Esophagus muscularis mucosa (tissue), 4 donors: ENCODE measurements at regions not wholly inside any gene's neighbourhood (a gene's known extent, or its start where the extent isn't known, plus 50 kb on each side); places are given as distances from the start of the nearest gene placed in this dataset.

Experiments used
- DNase-seq: peaks from one replicate; pipeline ENCODE4 v3.0.0-alpha.2; 2017; ENCODE audit errors: extremely low spot score
- H3K27ac ChIP-seq, 4 donors: fragments of 200-600 bp; sonication (generic); replicated peaks in 1 of 4; 1 replicate in 3 of 4; 2 replicates in 1 of 4; pipeline ENCODE4 v1.5.1; 2016 to 2019; ENCODE audit warnings: mild to moderate bottlenecking in 1 of 4
- H3K27me3 ChIP-seq, 4 donors: fragments of 200-600 bp; sonication (generic); one replicate each; pipeline versions ENCODE4 v1.5.1 to v1.6.0; 2016 to 2019
- H3K36me3 ChIP-seq, 4 donors: fragments of 200-600 bp; sonication (generic); one replicate each; pipeline ENCODE4 v1.5.1; 2016 to 2019
- H3K4me1 ChIP-seq, 4 donors: fragments of 200-600 bp; sonication (generic); one replicate each; pipeline ENCODE4 v1.5.1; 2016 to 2019
- H3K4me3 ChIP-seq, 4 donors: fragments of 200-600 bp; sonication (generic); 1 replicate in 2 of 4; 2 replicates in 2 of 4; pipeline ENCODE4 v1.5.1; 2016 to 2019; ENCODE audit warnings: mild to moderate bottlenecking in 4 of 4, moderate library complexity in 1 of 4
- H3K9me3 ChIP-seq, 4 donors: fragments of 200-600 bp; sonication (generic); 1 replicate in 3 of 4; 2 replicates in 1 of 4; pipeline ENCODE4 v1.5.1; 2016 to 2019
- CTCF ChIP-seq, 3 experiments: fragments of 200-600 bp in 2 of 3; fragments of 450-650 bp in 1 of 3; sonication (generic) in 2 of 3; IDR thresholded peaks; one replicate each; pipeline ENCODE4 v1.5.1; 2017 to 2019; ENCODE audit warnings: antibody characterized with exemption in 3 of 3, mild to moderate bottlenecking in 2 of 3, moderate library complexity in 1 of 3
- EP300 ChIP-seq: sonication (generic); formaldehyde crosslinking; IDR thresholded peaks from one replicate; pipeline ENCODE4 v1.6.1; 2017; ENCODE audit warnings: antibody characterized with exemption
- POLR2A ChIP-seq: fragments of 450-650 bp; IDR thresholded peaks from one replicate; pipeline ENCODE4 v1.6.1; 2017; ENCODE audit warnings: antibody characterized with exemption, moderate library complexity, mild to moderate bottlenecking, low read depth
- POLR2AphosphoS5 ChIP-seq, 2 donors: sonication (generic); formaldehyde crosslinking; IDR thresholded peaks; one replicate each; pipeline ENCODE4 v1.6.1; 2017; ENCODE audit warnings: antibody characterized with exemption in 2 of 2
- whole genome bisulfite sequencing: methylation state at CpG from one replicate; pipeline ENCODE4 v1.1.5; 2018; 5-methylcytosine and 5-hydroxymethylcytosine counted together
- intact Hi-C: fragments of 100-400 bp; cut with DNase I; formaldehyde crosslinking; loops from one replicate; pipeline ENCODE4 v1.15.1; 2023

- WGBS = 88% methylated on average over 2 of the region's 2 CpGs
- intact Hi-C loops = no loop called here
- Histone ChIP-seq H3K36me3 (no peaks in the 10 kb centered on the region), H3K4me1 (no peaks in the 10 kb centered on the region), H3K4me3 (no peak overlapping the region), H3K27ac (no peak overlapping the region), H3K9me3 (peaks cover 0 to 6% (median 3%) of the 10 kb centered on the region in 4 donors), H3K27me3 (no peaks in the 10 kb centered on the region)
- DNase-seq = no peak
- TF ChIP-seq POLR2A = no peak
- TF ChIP-seq EP300 = no peak
- TF ChIP-seq POLR2AphosphoS5 (IDR thresholded peaks at IDR 0.05) = no peak
These were observed 1106.4 kb upstream of the INTU start for GRCh38 chr4:126526335-126526734.

DNA sequence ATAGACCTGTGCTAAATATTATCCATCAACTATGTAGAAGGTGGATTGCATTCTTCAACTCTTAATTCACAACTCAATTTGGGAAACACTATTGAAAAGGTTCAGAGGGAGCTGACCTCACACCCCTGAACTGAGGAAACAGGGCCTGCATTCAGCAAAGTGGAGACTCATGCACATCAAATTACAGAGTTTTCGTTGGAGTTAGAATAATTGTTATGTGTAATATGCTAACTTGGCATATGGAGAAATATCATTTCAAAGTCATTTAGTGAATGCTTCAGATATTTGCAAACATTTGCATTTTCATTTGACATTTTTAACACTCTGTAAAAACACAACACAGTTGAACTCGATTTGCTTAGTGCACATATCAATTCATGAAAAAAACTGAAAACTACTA, 1102.8 kb upstream of the INTU start:
- no peaks in the 10 kb centered on the region for H3K4me1 ChIP-seq
- intact Hi-C loops = no loop called here
- no peak for TF ChIP-seq EP300
- no peak for TF ChIP-seq CTCF (IDR thresholded peaks at IDR 0.05)
- TF ChIP-seq POLR2A = no peak
- no peak for TF ChIP-seq POLR2AphosphoS5 (IDR thresholded peaks at IDR 0.05)
- DNase-seq = no peak
- no peaks in the 10 kb centered on the region for H3K36me3 ChIP-seq
- no peak overlapping the region for H3K4me3 ChIP-seq
- 82% methylated on average over 2 of the region's 2 CpGs for WGBS
- no peak overlapping the region for H3K27ac ChIP-seq
- no peaks in the 10 kb centered on the region for H3K27me3 ChIP-seq
- H3K9me3 ChIP-seq = peaks cover 0 to 6% (median 3%) of the 10 kb centered on the region in 4 donors

GRCh38 chr4:126530996-126531585, 1101.7 kb upstream of the INTU start:
- no peak overlapping the region for H3K27ac ChIP-seq
- DNase-seq = no peak
- H3K4me3 ChIP-seq = no peak overlapping the region
- H3K4me1 ChIP-seq = no peaks in the 10 kb centered on the region
- TF ChIP-seq CTCF (IDR thresholded peaks at IDR 0.05) (no peak), POLR2A (no peak), EP300 (no peak), POLR2AphosphoS5 (IDR thresholded peaks at IDR 0.05) (no peak)
- no peaks in the 10 kb centered on the region for H3K36me3 ChIP-seq
- intact Hi-C loops = no loop called here
- no peaks in the 10 kb centered on the region for H3K27me3 ChIP-seq
- peaks cover 0 to under 1% (median 0%) of the 10 kb centered on the region in 4 donors for H3K9me3 ChIP-seq

- Histone ChIP-seq H3K4me3 (no peak overlapping the region), H3K4me1 (no peaks in the 10 kb centered on the region), H3K9me3 (no peaks in the 10 kb centered on the region), H3K27me3 (no peaks in the 10 kb centered on the region), H3K27ac (no peak overlapping the region), H3K36me3 (no peaks in the 10 kb centered on the region)
- intact Hi-C loops = no loop called here
- WGBS = 100% methylated on average over 1 of the region's 1 CpG
- TF ChIP-seq POLR2AphosphoS5 (IDR thresholded peaks at IDR 0.05) (no peak), EP300 (no peak), CTCF (IDR thresholded peaks at IDR 0.05) (no peak), POLR2A (no peak)
- DNase-seq = no peak
These were observed 1100.2 kb upstream of the INTU start for GRCh38 chr4:126532527-126532926.

- no peak for DNase-seq
- Histone ChIP-seq H3K36me3 (no peaks in the 10 kb centered on the region), H3K27me3 (no peaks in the 10 kb centered on the region), H3K9me3 (no peaks in the 10 kb centered on the region), H3K4me3 (no peak overlapping the region), H3K27ac (no peak overlapping the region), H3K4me1 (no peaks in the 10 kb centered on the region)
- 58% methylated on average over 5 of the region's 5 CpGs for WGBS
- intact Hi-C loops = no loop called here
- no peak for TF ChIP-seq POLR2A
- no peak for TF ChIP-seq POLR2AphosphoS5 (IDR thresholded peaks at IDR 0.05)
- no peak for TF ChIP-seq CTCF (IDR thresholded peaks at IDR 0.05)
- TF ChIP-seq EP300 = no peak
These were observed 1099.5 kb upstream of the INTU start for GRCh38 chr4:126533146-126533805.
